Adrenal gland (tissue), 9 donors: ENCODE measurements at regions not wholly inside any gene's neighbourhood (a gene's known extent, or its start where the extent isn't known, plus 50 kb on each side); places are given as distances from the start of the nearest gene placed in this dataset.

Experiments
- DNase-seq, 7 donors: peaks; one replicate each; pipeline ENCODE4 v3.0.0-alpha.2; 2019 to 2020
- H3K27ac ChIP-seq, 5 donors: fragments of 200-600 bp; sonication (generic) in 4 of 5; 1 replicate in 3 of 5; 2 replicates in 2 of 5; pipeline versions ENCODE4 v1.5.1 to v1.8.0; 2016 to 2020; ENCODE audit warnings: mild to moderate bottlenecking in 1 of 5
- H3K27me3 ChIP-seq: fragments of 200-600 bp; 2 replicates; pipeline ENCODE4 v1.8.0; 2021
- H3K36me3 ChIP-seq, 2 donors: fragments of 200-600 bp; replicated peaks in 1 of 2; 1 replicate in 1 of 2; 2 replicates in 1 of 2; pipeline versions ENCODE4 v1.5.1 to v1.8.0; 2018 to 2022
- H3K4me1 ChIP-seq, 2 donors: fragments of 200-600 bp; replicated peaks in 1 of 2; 1 replicate in 1 of 2; 2 replicates in 1 of 2; pipeline versions ENCODE4 v1.5.1 to v1.8.0; 2018 to 2021
- H3K4me3 ChIP-seq, 4 donors: fragments of 200-600 bp; sonication (generic) in 3 of 4; one replicate each; pipeline ENCODE4 v1.5.1; 2016 to 2018
- H3K9me3 ChIP-seq, 3 donors: fragments of 200-600 bp; sonication (generic) in 1 of 3; replicated peaks in 1 of 3; 1 replicate in 2 of 3; 2 replicates in 1 of 3; pipeline versions ENCODE4 v1.5.1 to v1.8.0; 2016 to 2021
- POLR2A ChIP-seq, 2 donors: fragments of 450-650 bp; IDR thresholded peaks; one replicate each; pipeline ENCODE4 v1.6.1; 2017; ENCODE audit warnings: antibody characterized with exemption in 2 of 2, mild to moderate bottlenecking in 2 of 2, moderate library complexity in 1 of 2
- WGBS, 4 donors: extraction: QIAGEN DNeasy Blood & Tissue Kit in 2 of 4; methylation state at CpG; one replicate each; pipeline versions ENCODE4 v1.1.5 to v1.1.7; 2013 to 2017; 5-methylcytosine and 5-hydroxymethylcytosine counted together
- intact Hi-C, 2 donors: fragments of 100-400 bp; cut with DNase I; formaldehyde crosslinking; loops; one replicate each; pipeline versions ENCODE4 v1.14.1 to v1.15.0; 2022 to 2023
- TF ChIP-seq, protein P1 (sequence below), 6 experiments: fragments of 450-650 bp in 4 of 6; fragments of 200-600 bp in 2 of 6; sonication (generic) in 1 of 6; IDR thresholded peaks; 1 replicate in 5 of 6; 2 replicates in 1 of 6; pipeline versions ENCODE4 v1.5.1 to v1.8.0; 2016 to 2021; ENCODE audit warnings: antibody characterized with exemption in 6 of 6, mild to moderate bottlenecking in 2 of 6, moderate library complexity in 1 of 6
- donor health status: healthy with polysubstance abuse.
- donor health status: Bipolar disorder and iron deficiency.
- donor health status: DM: yes; HTN: yes; CAD: no.
- donor health status: DM: no; HTN: no; CAD: no.
- donor health status: DM: no; HTN: no; CAD: no.

DNA sequence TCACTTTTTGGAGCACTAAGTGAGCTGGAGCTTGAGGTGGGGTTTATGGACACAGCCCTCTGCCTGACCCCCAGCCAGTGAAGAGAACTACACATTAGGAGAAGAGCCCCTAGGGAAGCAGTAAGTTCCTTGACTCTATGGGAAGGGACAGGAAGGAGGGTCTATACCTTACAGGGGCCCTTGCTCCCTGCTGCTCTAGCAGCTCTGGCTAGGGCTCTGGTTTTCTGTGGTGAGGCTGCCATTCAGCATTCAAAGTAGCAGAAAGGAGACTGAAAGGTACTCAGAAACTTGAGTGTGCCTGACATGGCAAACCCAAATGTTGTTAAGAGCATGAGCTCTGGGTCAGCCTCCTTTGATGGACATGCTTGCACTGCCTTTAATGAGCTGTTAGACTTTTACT, 144.0 kb upstream of the KIT start:
- Histone ChIP-seq H3K4me1 (peaks cover 13 to 19% of the 10 kb centered on the region in 2 donors), H3K36me3 (no peaks in the 10 kb centered on the region), H3K27ac (no peak overlapping the region), H3K4me3 (no peak overlapping the region), H3K9me3 (no peaks in the 10 kb centered on the region), H3K27me3 (no peaks in the 10 kb centered on the region)
- DNase-seq: no peak
- intact Hi-C loops: no loop called here
- TF ChIP-seq POLR2A (IDR thresholded peaks at IDR 0.05): no peak
- TF ChIP-seq, protein P1, sequence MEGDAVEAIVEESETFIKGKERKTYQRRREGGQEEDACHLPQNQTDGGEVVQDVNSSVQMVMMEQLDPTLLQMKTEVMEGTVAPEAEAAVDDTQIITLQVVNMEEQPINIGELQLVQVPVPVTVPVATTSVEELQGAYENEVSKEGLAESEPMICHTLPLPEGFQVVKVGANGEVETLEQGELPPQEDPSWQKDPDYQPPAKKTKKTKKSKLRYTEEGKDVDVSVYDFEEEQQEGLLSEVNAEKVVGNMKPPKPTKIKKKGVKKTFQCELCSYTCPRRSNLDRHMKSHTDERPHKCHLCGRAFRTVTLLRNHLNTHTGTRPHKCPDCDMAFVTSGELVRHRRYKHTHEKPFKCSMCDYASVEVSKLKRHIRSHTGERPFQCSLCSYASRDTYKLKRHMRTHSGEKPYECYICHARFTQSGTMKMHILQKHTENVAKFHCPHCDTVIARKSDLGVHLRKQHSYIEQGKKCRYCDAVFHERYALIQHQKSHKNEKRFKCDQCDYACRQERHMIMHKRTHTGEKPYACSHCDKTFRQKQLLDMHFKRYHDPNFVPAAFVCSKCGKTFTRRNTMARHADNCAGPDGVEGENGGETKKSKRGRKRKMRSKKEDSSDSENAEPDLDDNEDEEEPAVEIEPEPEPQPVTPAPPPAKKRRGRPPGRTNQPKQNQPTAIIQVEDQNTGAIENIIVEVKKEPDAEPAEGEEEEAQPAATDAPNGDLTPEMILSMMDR (IDR thresholded peaks at IDR 0.05): no peak

DNA sequence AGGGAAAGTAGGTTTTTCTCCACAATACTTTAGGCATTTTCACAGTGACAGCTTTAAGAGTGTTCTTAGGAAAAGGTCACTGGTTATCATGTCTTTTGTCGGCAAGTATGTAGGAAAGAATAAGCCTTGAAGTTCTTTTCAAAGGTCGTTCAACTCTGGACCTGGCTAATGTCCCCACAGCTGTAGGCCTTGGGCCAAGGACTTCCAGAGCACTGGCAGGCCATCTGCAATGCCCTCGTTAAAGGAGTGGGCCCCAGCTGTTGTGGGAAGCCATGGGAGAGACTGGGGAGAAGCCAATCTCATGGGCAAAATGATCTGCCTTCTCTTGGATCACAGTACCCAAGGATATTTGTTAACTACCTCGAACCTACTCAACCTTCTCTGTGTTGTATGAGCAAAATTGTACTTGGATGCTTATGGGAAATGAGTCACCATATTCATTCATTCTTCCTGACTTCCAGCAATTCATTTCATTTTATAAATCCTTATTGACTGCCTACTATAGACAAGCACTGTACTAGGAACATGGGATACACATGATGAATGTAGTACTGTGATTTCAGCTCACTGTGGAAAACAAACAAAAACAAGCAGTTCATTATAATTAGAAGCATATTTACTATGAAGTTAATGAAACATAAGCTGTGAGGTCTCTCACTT, 141.1 kb upstream of the KIT start:
- H3K4me3 ChIP-seq: no peak overlapping the region
- intact Hi-C loops: no loop called here
- H3K4me1 ChIP-seq: peaks cover 13 to 19% of the 10 kb centered on the region in 2 donors
- TF ChIP-seq POLR2A (IDR thresholded peaks at IDR 0.05): no peak
- TF ChIP-seq, protein P1 (IDR thresholded peaks at IDR 0.05): no peak
- no peaks in the 10 kb centered on the region for H3K36me3 ChIP-seq
- WGBS, 4 donors: 16 to 36% (median 23%) methylated on average over 4 of the region's 4 CpGs
- no peaks in the 10 kb centered on the region for H3K27me3 ChIP-seq
- DNase-seq: peak; percentile 51 to 85 (median 79)
- H3K27ac ChIP-seq: peak overlapping the region in 4 of 5 donors; percentile 3 to 70 (median 38)
- H3K9me3 ChIP-seq: no peaks in the 10 kb centered on the region

DNA sequence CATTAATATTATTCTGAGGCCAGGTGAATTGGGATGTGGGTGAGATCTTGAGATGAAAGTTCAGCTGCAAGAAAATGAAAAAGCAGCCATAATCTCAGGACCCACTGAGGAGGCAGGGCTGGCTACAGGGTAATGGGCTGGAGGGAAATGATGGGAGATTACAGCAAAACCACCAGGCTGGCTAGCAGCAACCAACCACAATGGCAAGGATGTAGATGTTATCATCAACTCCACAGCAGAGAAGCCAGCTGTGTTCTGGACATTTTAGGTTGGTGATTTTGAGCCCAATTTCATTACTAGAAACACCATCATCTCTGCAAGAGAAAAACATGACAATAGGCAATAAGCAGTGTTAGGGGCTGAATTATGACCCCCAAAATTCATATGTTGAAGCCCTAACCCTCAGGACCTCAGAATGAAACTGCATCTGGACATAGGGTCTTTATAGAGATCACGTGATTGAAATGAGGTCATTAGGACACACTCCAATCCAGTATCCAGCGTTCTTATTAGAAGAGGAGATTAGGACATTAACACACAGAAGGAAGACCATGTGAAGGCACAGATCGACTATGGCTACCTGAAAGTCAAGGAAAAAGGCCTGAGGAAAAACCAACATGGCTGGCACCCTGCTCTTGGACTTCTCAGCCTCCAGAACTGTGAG, 139.8 kb upstream of the KIT start:
- Histone ChIP-seq H3K36me3 (no peaks in the 10 kb centered on the region), H3K9me3 (no peaks in the 10 kb centered on the region), H3K27me3 (no peaks in the 10 kb centered on the region), H3K4me3 (no peak overlapping the region), H3K4me1 (peaks cover 13 to 19% of the 10 kb centered on the region in 2 donors), H3K27ac (no peak overlapping the region)
- intact Hi-C loops: no loop called here
- 90 to 100% (median 96%) methylated on average over 3 of the region's 3 CpGs for WGBS, 4 donors
- TF ChIP-seq, protein P1 (IDR thresholded peaks at IDR 0.05): no peak
- no peak for TF ChIP-seq POLR2A (IDR thresholded peaks at IDR 0.05)
- DNase-seq: no peak

DNA sequence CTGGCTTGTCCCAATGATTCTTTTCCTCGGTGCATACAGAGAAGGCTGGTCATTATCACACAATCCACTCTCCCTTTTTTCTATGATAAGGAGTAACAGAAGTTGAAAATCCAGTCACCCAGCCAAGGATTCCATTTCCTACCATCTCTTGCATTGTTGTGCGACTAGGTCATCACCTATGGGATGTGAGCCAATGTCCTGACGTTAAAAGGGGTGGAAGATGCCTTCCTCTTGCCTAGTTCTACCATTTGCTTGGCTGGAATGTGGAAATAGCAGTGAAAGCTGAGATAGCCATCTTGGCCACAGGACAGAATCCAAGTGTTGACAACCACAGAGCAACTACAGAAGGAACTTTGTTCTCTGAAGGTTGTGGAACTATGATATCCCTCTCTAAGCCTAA, 132.2 kb upstream of the KIT start:
- no peaks in the 10 kb centered on the region for H3K9me3 ChIP-seq
- TF ChIP-seq, protein P1 (IDR thresholded peaks at IDR 0.05): no peak
- TF ChIP-seq POLR2A (IDR thresholded peaks at IDR 0.05): no peak
- no peaks in the 10 kb centered on the region for H3K36me3 ChIP-seq
- H3K27ac ChIP-seq: no peak overlapping the region
- H3K4me3 ChIP-seq: no peak overlapping the region
- H3K4me1 ChIP-seq: no peaks in the 10 kb centered on the region
- intact Hi-C loops: no loop called here
- H3K27me3 ChIP-seq: no peaks in the 10 kb centered on the region
- DNase-seq: peak in 4 of 7 donors; percentile 28 to 64 (median 44)
- WGBS, 4 donors: 44 to 64% (median 49%) methylated on average over 3 of the region's 3 CpGs
